Nephron (organoid): ENCODE measurements at regions not wholly inside any gene's neighbourhood (a gene's known extent, or its start where the extent isn't known, plus 50 kb on each side); places are given as distances from the start of the nearest gene placed in this dataset.

Source experiments
- H3K27ac Mint-ChIP-seq, 3 experiments: 2 replicates each; pipeline ENCODE4 v1.8.0; 2020; ENCODE audit warnings: mixed read lengths in 3 of 3, mild to moderate bottlenecking in 2 of 3, moderate library complexity in 1 of 3
- H3K27me3 Mint-ChIP-seq: 2 replicates; pipeline ENCODE4 v1.8.0; 2021; ENCODE audit warnings: low read depth, mild to moderate bottlenecking, moderate library complexity, mixed read lengths
- H3K36me3 Mint-ChIP-seq: 2 replicates; pipeline ENCODE4 v1.8.0; 2020; ENCODE audit warnings: low read depth, mixed read lengths
- H3K4me1 Mint-ChIP-seq: 2 replicates; pipeline ENCODE4 v1.8.0; 2020; ENCODE audit warnings: mixed read lengths
- H3K4me3 Mint-ChIP-seq, 3 experiments: 2 replicates each; pipeline ENCODE4 v1.8.0; 2020; ENCODE audit warnings: mild to moderate bottlenecking in 3 of 3, mixed read lengths in 3 of 3, moderate library complexity in 2 of 3
- H3K9me3 Mint-ChIP-seq: 2 replicates; pipeline ENCODE4 v1.8.0; 2020; ENCODE audit warnings: mixed read lengths
- TF ChIP-seq, protein P1 (sequence below), 3 experiments: fragments of 200-600 bp; sonication (generic); IDR thresholded peaks; one replicate each; pipeline ENCODE4 v1.5.0; 2021; ENCODE audit warnings: antibody characterized with exemption in 3 of 3; ENCODE audit not compliant: unreplicated experiment in 3 of 3

DNA sequence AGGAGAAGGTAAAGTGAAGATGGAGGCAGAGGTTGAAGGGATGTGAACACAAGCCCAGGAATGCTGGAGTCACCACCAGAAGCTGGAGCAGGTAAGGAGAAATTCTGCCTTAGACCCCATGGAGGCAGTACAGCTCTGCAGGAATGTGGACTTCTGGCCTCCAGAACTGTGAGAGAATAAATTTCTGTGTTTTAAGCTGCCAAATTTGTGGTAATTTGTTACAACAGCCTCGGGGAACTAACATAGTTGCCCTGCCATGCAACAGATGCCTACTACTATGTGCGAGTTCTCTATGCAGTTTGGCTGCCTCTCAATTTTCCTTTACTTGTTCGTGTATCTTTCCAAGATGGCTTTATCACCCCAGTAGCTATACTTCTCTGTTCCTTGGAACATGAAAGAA is 394.1 kb downstream of the TUSC7 start:
- no peaks in the 10 kb centered on the region for H3K36me3 Mint-ChIP-seq
- H3K4me3 Mint-ChIP-seq = no peak overlapping the region
- no peaks in the 10 kb centered on the region for H3K27me3 Mint-ChIP-seq
- H3K27ac Mint-ChIP-seq = no peak overlapping the region
- H3K9me3 Mint-ChIP-seq = peaks cover 6% of the 10 kb centered on the region
- TF ChIP-seq, protein P1, sequence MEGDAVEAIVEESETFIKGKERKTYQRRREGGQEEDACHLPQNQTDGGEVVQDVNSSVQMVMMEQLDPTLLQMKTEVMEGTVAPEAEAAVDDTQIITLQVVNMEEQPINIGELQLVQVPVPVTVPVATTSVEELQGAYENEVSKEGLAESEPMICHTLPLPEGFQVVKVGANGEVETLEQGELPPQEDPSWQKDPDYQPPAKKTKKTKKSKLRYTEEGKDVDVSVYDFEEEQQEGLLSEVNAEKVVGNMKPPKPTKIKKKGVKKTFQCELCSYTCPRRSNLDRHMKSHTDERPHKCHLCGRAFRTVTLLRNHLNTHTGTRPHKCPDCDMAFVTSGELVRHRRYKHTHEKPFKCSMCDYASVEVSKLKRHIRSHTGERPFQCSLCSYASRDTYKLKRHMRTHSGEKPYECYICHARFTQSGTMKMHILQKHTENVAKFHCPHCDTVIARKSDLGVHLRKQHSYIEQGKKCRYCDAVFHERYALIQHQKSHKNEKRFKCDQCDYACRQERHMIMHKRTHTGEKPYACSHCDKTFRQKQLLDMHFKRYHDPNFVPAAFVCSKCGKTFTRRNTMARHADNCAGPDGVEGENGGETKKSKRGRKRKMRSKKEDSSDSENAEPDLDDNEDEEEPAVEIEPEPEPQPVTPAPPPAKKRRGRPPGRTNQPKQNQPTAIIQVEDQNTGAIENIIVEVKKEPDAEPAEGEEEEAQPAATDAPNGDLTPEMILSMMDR (IDR thresholded peaks at IDR 0.05; ENCODE audit: unreplicated experiment in 3 of 3) = no peak
- no peaks in the 10 kb centered on the region for H3K4me1 Mint-ChIP-seq

DNA sequence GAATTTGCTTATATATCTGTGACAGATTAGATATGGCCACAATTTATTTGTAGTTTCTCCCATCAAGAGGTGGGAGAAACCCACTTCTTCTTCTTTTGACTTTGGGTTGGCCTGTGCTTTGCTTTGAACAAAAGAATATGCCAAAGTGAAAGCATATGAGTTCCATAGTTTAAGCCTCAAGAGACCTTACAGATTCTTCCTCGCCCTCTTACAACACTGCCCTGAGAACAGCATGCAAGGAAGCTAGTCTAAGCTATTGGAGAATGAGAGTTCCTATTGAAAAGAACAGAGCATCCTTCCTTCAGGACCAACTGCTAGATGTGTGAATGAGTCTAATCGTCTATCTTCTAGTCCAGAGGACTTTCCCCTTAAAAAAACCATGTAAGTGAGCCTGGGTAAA is 394.8 kb downstream of the TUSC7 start:
- H3K4me3 Mint-ChIP-seq = no peak overlapping the region
- peaks cover 6% of the 10 kb centered on the region for H3K9me3 Mint-ChIP-seq
- H3K36me3 Mint-ChIP-seq = no peaks in the 10 kb centered on the region
- no peak overlapping the region for H3K27ac Mint-ChIP-seq
- H3K4me1 Mint-ChIP-seq = no peaks in the 10 kb centered on the region
- TF ChIP-seq, protein P1 (IDR thresholded peaks at IDR 0.05; ENCODE audit: unreplicated experiment in 3 of 3) = no peak
- no peaks in the 10 kb centered on the region for H3K27me3 Mint-ChIP-seq

DNA sequence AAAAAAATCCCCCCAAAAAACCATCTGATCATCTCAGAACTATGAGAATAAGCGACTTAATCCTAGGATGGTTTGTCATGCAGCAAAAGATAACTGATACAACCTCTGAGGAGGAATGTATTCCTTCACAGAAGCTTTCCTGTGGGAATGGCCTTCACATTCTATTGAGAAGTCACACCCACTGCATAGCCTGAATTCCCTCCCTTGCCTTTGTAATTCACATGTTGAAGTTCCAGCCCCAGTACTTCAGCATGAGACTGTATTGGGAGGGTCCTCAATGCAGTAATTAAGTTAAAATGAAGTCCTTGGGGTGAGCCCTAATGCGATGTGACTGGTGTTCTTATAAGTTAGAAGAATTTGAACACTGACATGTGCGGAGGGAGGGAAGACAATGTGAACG is 395.2 kb downstream of the TUSC7 start:
- Mint-ChIP-seq H3K27me3 (no peaks in the 10 kb centered on the region), H3K9me3 (peaks cover 6% of the 10 kb centered on the region), H3K27ac (no peak overlapping the region), H3K4me3 (no peak overlapping the region), H3K36me3 (no peaks in the 10 kb centered on the region), H3K4me1 (no peaks in the 10 kb centered on the region)
- TF ChIP-seq, protein P1 (IDR thresholded peaks at IDR 0.05; ENCODE audit: unreplicated experiment in 3 of 3) = no peak

DNA sequence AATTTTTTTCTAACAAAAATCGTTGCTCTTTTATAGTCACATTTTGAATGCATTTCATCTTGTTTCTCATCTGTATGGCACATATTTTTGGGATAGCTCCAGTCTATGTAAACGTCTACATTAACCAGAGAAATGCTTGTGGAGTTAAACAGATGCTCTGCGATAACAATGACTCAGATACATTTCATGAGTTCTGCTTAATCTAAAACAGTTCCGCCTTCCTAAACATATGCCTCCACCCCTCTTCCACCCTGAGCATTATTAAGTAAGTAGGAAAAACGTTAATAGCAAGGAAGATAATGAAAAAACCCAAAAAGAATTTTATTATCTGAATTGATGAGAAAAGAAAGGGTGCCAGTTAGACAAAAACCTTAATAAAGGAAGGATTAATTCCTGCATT is 396.1 kb downstream of the TUSC7 start:
- H3K27ac Mint-ChIP-seq = no peak overlapping the region
- peaks cover 6% of the 10 kb centered on the region for H3K9me3 Mint-ChIP-seq
- H3K27me3 Mint-ChIP-seq = no peaks in the 10 kb centered on the region
- no peaks in the 10 kb centered on the region for H3K4me1 Mint-ChIP-seq
- H3K4me3 Mint-ChIP-seq = no peak overlapping the region
- TF ChIP-seq, protein P1 (IDR thresholded peaks at IDR 0.05; ENCODE audit: unreplicated experiment in 3 of 3) = no peak
- no peaks in the 10 kb centered on the region for H3K36me3 Mint-ChIP-seq

DNA sequence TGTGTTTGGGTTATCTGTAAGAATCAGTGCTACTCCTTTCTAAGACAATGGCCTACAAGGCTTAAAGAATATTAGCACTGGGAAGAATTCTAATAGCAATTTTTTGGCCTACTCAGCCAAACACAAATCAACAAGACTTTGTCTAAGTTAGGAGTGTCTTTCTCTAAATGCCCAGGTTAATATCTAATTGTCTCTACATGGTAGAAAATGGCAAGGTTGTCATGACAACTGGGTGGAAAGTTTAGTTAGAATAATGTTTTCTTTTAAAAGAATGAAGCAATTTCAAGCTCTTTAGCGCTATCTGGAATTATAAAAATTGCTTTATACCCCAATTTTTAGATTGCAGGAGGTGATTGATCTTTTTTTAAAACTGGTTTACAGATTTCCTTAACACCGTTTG is 396.8 kb downstream of the TUSC7 start:
- H3K27me3 Mint-ChIP-seq = no peaks in the 10 kb centered on the region
- H3K4me3 Mint-ChIP-seq = no peak overlapping the region
- no peaks in the 10 kb centered on the region for H3K36me3 Mint-ChIP-seq
- TF ChIP-seq, protein P1 (IDR thresholded peaks at IDR 0.05; ENCODE audit: unreplicated experiment in 3 of 3) = no peak
- no peak overlapping the region for H3K27ac Mint-ChIP-seq
- H3K9me3 Mint-ChIP-seq = peaks cover 6% of the 10 kb centered on the region
- H3K4me1 Mint-ChIP-seq = no peaks in the 10 kb centered on the region

DNA sequence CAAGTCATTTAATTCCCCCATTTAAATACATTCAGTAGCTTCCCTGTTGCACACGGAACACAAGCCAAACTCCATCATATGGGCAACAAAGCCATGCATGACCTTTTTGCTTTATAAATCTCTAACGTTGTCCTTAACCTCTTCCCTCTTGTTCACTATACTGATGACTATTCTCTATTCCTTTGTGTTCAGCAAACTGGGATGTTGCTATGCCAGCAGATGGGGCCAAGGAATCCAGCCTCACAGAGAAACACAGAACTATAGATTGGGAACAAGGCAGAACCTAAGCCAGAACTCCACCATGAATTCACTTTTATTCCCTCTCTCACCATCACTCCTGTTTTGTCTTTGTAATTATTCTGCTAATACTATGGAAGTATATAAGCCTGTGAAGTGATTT is 398.4 kb downstream of the TUSC7 start:
- H3K4me1 Mint-ChIP-seq = no peaks in the 10 kb centered on the region
- no peak overlapping the region for H3K4me3 Mint-ChIP-seq
- TF ChIP-seq, protein P1 (IDR thresholded peaks at IDR 0.05; ENCODE audit: unreplicated experiment in 3 of 3) = no peak
- no peaks in the 10 kb centered on the region for H3K36me3 Mint-ChIP-seq
- no peak overlapping the region for H3K27ac Mint-ChIP-seq
- H3K27me3 Mint-ChIP-seq = no peaks in the 10 kb centered on the region
- H3K9me3 Mint-ChIP-seq = peaks cover 5% of the 10 kb centered on the region
